ENCODE measurements at regions not wholly inside any gene's neighbourhood (a gene's known extent, or its start where the extent isn't known, plus 50 kb on each side); places are given as distances from the start of the nearest gene placed in this dataset.
"Not testable (repeated sequence)": the region's sequence is repeated elsewhere in the genome, so short reads cannot be mapped to it uniquely, and the experiment has no call there.

DNA sequence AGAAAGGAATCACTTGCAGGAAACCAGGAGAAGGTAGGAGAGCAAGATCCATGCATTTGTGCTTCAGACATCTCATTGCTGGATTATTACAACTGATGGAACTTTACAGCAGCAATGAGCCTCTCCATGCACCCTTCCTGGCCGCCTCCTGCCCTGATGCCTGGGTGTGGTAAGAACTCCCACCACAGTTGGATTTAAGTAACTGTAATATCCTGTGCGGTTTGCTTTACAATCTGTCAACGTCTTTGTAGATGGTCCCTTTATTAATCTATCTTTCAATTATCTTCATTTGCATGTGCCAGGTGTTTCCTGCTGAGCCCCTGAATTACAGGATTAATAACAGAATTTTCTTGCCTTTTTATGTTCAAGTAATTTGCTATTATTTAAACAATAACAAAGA lies 1300.5 kb upstream of the TMEM132C start:
- 62 to 72% methylated on average over 3 of the region's 3 CpGs for WGBS, 2 donors
- H3K4me3 ChIP-seq (ENCODE audit: low read depth in 1 of 2, low read length in 2 of 2), result no peak overlapping the region
- H3K36me3 ChIP-seq (ENCODE audit: control insufficient read depth in 2 of 2, insufficient read depth in 2 of 2, low read length in 1 of 2), result no peaks in the 10 kb centered on the region
- H3K4me1 ChIP-seq (ENCODE audit: control insufficient read depth in 2 of 2, insufficient read depth in 2 of 2, low read length in 1 of 2), result no peaks in the 10 kb centered on the region
- no peak overlapping the region for H3K27ac ChIP-seq (ENCODE audit: low read depth in 2 of 2, low read length in 1 of 2)
- no peaks in the 10 kb centered on the region for H3K9me3 ChIP-seq (ENCODE audit: control insufficient read depth in 2 of 2, insufficient read depth in 1 of 2, low read depth in 1 of 2, low read length in 1 of 2)
- H3K27me3 ChIP-seq (ENCODE audit: control insufficient read depth in 1 of 2, insufficient read depth in 2 of 2, low read length in 2 of 2), result no peaks in the 10 kb centered on the region

DNA sequence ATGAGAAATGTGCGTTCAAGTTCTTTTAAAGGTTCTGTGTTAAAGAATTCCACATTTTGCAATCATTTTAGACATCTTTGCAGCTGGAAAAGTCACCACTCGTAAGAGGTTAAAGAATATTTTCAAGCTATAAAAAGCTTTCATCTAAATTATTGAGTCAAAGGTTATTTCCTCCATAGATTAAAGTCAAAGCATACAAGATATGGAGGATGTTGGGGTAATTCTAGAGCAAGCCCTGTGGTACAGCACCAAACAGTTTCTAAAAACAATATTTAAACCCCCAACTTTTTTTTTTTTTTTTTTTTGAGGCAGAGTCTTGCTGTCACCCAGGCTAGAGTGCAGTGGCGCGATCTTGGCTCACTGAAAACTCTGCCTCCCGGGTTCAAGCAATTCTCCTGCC lies 1299.8 kb upstream of the TMEM132C start:
- Histone ChIP-seq H3K36me3 (ENCODE audit: control insufficient read depth in 2 of 2, insufficient read depth in 2 of 2, low read length in 1 of 2) (no peaks in the 10 kb centered on the region), H3K27ac (ENCODE audit: low read depth in 2 of 2, low read length in 1 of 2) (no peak overlapping the region), H3K27me3 (ENCODE audit: control insufficient read depth in 1 of 2, insufficient read depth in 2 of 2, low read length in 2 of 2) (no peaks in the 10 kb centered on the region), H3K4me1 (ENCODE audit: control insufficient read depth in 2 of 2, insufficient read depth in 2 of 2, low read length in 1 of 2) (no peaks in the 10 kb centered on the region), H3K9me3 (ENCODE audit: control insufficient read depth in 2 of 2, insufficient read depth in 1 of 2, low read depth in 1 of 2, low read length in 1 of 2) (no peaks in the 10 kb centered on the region), H3K4me3 (ENCODE audit: low read depth in 1 of 2, low read length in 2 of 2) (no peak overlapping the region)
- WGBS, 2 donors, result 84 to 88% methylated on average over 5 of the region's 5 CpGs

DNA sequence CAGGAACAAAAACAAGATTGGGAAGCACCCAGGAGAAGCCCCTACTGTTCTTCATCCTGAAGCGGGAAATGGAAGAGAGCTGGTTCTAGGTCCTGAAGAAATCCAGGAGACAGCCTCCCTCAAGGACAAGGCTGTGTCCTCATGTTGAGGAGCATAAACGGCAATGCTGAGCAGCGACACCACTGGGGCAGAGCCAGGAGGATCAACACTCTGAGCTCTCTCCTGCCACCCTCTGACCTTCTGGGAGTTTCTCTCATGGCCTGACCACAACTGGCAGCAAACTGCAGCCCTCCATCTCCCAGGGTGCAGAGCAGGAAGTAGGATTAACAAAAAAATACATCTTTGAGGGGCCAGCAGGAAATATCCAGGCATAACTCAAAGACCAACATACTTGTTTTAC lies 1292.2 kb upstream of the TMEM132C start:
- Histone ChIP-seq H3K9me3 (ENCODE audit: control insufficient read depth in 2 of 2, insufficient read depth in 1 of 2, low read depth in 1 of 2, low read length in 1 of 2) (peaks cover 0 to 4% of the 10 kb centered on the region in 2 donors), H3K4me3 (ENCODE audit: low read depth in 1 of 2, low read length in 2 of 2) (no peak overlapping the region), H3K27ac (ENCODE audit: low read depth in 2 of 2, low read length in 1 of 2) (no peak overlapping the region), H3K36me3 (ENCODE audit: control insufficient read depth in 2 of 2, insufficient read depth in 2 of 2, low read length in 1 of 2) (no peaks in the 10 kb centered on the region), H3K27me3 (ENCODE audit: control insufficient read depth in 1 of 2, insufficient read depth in 2 of 2, low read length in 2 of 2) (no peaks in the 10 kb centered on the region), H3K4me1 (ENCODE audit: control insufficient read depth in 2 of 2, insufficient read depth in 2 of 2, low read length in 1 of 2) (no peaks in the 10 kb centered on the region)
- WGBS, 2 donors, result 54 to 69% methylated on average over 3 of the region's 3 CpGs

DNA sequence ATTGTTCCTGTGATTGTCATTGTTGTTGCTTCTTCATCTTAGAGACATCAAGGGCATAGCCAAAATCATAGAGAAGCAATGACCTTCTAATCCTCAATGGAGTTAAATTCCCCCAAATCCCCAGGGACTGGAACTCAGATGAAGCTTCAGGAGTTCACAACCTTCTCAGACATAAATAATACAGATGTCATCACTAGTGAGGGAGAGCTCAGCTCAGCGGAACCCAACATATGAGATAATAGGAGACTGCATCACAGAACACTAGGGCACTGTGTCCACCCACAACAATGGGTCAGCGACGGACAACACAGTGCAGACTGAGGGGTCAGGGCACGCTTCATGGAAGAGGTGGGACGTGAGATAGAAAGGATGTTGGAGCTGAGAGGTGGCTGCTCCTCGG lies 1290.4 kb upstream of the TMEM132C start:
- Histone ChIP-seq H3K36me3 (ENCODE audit: control insufficient read depth in 2 of 2, insufficient read depth in 2 of 2, low read length in 1 of 2) (no peaks in the 10 kb centered on the region), H3K4me1 (ENCODE audit: control insufficient read depth in 2 of 2, insufficient read depth in 2 of 2, low read length in 1 of 2) (no peaks in the 10 kb centered on the region), H3K27me3 (ENCODE audit: control insufficient read depth in 1 of 2, insufficient read depth in 2 of 2, low read length in 2 of 2) (peaks cover 0 to 3% of the 10 kb centered on the region in 2 donors), H3K27ac (ENCODE audit: low read depth in 2 of 2, low read length in 1 of 2) (no peak overlapping the region), H3K4me3 (ENCODE audit: low read depth in 1 of 2, low read length in 2 of 2) (no peak overlapping the region), H3K9me3 (ENCODE audit: control insufficient read depth in 2 of 2, insufficient read depth in 1 of 2, low read depth in 1 of 2, low read length in 1 of 2) (peaks cover 0 to 4% of the 10 kb centered on the region in 2 donors)
- 71 to 82% methylated on average over 6 of the region's 6 CpGs for WGBS, 2 donors

DNA sequence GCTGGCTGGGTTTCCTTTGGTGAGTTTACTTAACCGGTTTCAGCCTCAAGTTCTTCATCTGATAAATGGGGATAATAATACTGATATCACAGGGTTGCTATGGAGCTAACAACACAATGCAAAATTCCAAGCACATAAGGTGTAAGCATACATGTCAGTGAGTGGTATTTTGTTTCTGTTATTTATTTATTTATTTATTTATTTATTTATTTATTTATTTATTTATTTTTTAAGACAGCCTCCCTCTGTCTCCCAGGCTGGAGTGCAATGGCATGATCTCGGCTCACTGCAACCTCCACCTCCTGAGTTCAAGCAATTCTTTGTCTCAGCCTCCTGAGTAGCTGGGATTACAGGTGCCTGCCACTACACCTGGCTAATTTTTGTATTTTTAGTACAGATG lies 1287.4 kb upstream of the TMEM132C start:
- H3K27me3 ChIP-seq (ENCODE audit: control insufficient read depth in 1 of 2, insufficient read depth in 2 of 2, low read length in 2 of 2); H3K4me3 ChIP-seq (ENCODE audit: low read depth in 1 of 2, low read length in 2 of 2); H3K4me1 ChIP-seq (ENCODE audit: control insufficient read depth in 2 of 2, insufficient read depth in 2 of 2, low read length in 1 of 2); H3K36me3 ChIP-seq (ENCODE audit: control insufficient read depth in 2 of 2, insufficient read depth in 2 of 2, low read length in 1 of 2); H3K27ac ChIP-seq (ENCODE audit: low read depth in 2 of 2, low read length in 1 of 2); H3K9me3 ChIP-seq (ENCODE audit: control insufficient read depth in 2 of 2, insufficient read depth in 1 of 2, low read depth in 1 of 2, low read length in 1 of 2): not testable (repeated sequence)
- 85 to 86% methylated on average over 2 of the region's 2 CpGs for WGBS, 2 donors

DNA sequence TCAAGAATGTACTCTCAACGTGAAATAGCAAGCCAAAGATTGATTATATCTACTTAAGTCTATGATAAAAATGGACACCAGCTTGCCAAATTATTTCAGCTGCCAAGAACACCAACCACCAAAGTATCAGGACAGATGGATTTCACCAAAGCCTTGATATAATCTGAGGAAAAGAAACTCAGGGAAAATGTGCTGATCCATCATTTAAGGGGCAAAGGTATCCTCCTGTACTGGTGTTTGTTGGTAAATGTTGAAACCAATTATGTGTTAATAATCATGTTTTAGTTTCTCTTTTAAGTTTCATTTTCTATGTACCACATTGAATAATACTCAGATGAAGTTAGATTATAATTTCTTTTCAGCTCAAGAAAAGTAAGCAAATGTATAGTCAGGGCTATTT lies 1284.3 kb upstream of the TMEM132C start:
- peaks cover 0 to 2% of the 10 kb centered on the region in 2 donors for H3K9me3 ChIP-seq (ENCODE audit: control insufficient read depth in 2 of 2, insufficient read depth in 1 of 2, low read depth in 1 of 2, low read length in 1 of 2)
- no peak overlapping the region for H3K4me3 ChIP-seq (ENCODE audit: low read depth in 1 of 2, low read length in 2 of 2)
- no peak overlapping the region for H3K27ac ChIP-seq (ENCODE audit: low read depth in 2 of 2, low read length in 1 of 2)
- no peaks in the 10 kb centered on the region for H3K4me1 ChIP-seq (ENCODE audit: control insufficient read depth in 2 of 2, insufficient read depth in 2 of 2, low read length in 1 of 2)
- H3K27me3 ChIP-seq (ENCODE audit: control insufficient read depth in 1 of 2, insufficient read depth in 2 of 2, low read length in 2 of 2), result peaks cover 0 to 3% of the 10 kb centered on the region in 2 donors
- H3K36me3 ChIP-seq (ENCODE audit: control insufficient read depth in 2 of 2, insufficient read depth in 2 of 2, low read length in 1 of 2), result no peaks in the 10 kb centered on the region
- 20 to 29% methylated on average over 1 of the region's 1 CpG for WGBS, 2 donors

DNA sequence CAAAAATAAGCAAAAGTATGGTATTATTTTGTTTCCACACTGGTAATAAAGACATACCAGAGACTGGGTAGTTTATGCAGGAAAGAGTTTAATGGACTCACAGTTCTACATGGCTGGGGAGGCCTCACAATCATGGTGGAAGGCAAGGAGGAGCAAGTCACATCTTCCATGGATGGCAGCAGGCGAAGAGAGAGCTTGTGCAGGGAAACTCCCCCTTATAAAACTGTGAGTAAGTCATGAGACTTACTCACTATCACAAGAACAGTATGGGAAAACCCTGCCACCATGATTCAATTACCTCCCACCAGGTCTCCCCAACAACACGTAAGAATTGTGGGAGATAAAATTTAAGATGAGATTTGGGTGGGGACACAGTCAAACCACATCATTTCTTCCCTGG lies 1283.2 kb upstream of the TMEM132C start:
- H3K9me3 ChIP-seq (ENCODE audit: control insufficient read depth in 2 of 2, insufficient read depth in 1 of 2, low read depth in 1 of 2, low read length in 1 of 2); H3K4me3 ChIP-seq (ENCODE audit: low read depth in 1 of 2, low read length in 2 of 2); H3K36me3 ChIP-seq (ENCODE audit: control insufficient read depth in 2 of 2, insufficient read depth in 2 of 2, low read length in 1 of 2); H3K27ac ChIP-seq (ENCODE audit: low read depth in 2 of 2, low read length in 1 of 2); H3K27me3 ChIP-seq (ENCODE audit: control insufficient read depth in 1 of 2, insufficient read depth in 2 of 2, low read length in 2 of 2); H3K4me1 ChIP-seq (ENCODE audit: control insufficient read depth in 2 of 2, insufficient read depth in 2 of 2, low read length in 1 of 2): not testable (repeated sequence)
- WGBS, 2 donors, result 72 to 76% methylated on average over 2 of the region's 2 CpGs

DNA sequence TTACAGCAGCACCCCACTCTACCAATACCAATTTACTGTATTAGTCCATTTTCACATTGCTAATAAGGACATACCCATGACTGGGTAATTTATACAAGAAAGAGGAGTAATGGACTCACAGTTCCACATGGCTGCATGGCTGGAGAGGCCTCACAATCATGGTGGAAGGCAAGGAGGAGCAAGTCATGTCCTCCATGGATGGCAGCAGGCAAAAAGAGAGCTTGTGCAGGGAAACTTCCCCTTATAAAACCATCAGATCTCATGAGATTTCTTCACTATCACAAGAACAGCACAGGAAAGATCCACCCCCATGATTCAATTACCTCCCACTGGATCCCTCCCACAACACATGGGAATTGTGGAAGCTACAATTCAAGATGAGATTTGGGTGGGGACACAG lies 1281.3 kb upstream of the TMEM132C start:
- not testable (repeated sequence) for H3K9me3 ChIP-seq (ENCODE audit: control insufficient read depth in 2 of 2, insufficient read depth in 1 of 2, low read depth in 1 of 2, low read length in 1 of 2); H3K36me3 ChIP-seq (ENCODE audit: control insufficient read depth in 2 of 2, insufficient read depth in 2 of 2, low read length in 1 of 2); H3K27ac ChIP-seq (ENCODE audit: low read depth in 2 of 2, low read length in 1 of 2); H3K4me3 ChIP-seq (ENCODE audit: low read depth in 1 of 2, low read length in 2 of 2); H3K27me3 ChIP-seq (ENCODE audit: control insufficient read depth in 1 of 2, insufficient read depth in 2 of 2, low read length in 2 of 2); H3K4me1 ChIP-seq (ENCODE audit: control insufficient read depth in 2 of 2, insufficient read depth in 2 of 2, low read length in 1 of 2)

DNA sequence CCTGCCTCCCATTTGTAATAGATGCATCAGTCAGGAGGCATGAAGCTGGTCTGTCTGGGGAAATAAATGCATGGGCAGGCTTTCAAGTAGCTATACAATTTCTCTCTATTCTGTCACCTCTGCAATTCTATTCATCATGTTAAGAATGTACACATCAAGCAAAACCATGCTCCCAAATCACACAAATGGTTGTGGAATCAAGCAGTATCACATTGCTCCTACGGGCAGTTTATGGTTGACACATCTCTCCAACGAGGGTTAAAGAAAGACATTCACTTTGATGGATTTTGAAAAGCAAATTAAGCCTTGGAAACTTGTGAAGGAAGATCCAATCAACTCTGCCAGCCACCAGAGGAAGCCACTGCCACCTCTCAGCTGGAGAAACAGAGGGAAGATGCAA lies 1277.4 kb upstream of the TMEM132C start:
- Histone ChIP-seq H3K9me3 (ENCODE audit: control insufficient read depth in 2 of 2, insufficient read depth in 1 of 2, low read depth in 1 of 2, low read length in 1 of 2) (peaks cover 0 to 3% of the 10 kb centered on the region in 2 donors), H3K27ac (ENCODE audit: low read depth in 2 of 2, low read length in 1 of 2) (no peak overlapping the region), H3K4me3 (ENCODE audit: low read depth in 1 of 2, low read length in 2 of 2) (no peak overlapping the region), H3K4me1 (ENCODE audit: control insufficient read depth in 2 of 2, insufficient read depth in 2 of 2, low read length in 1 of 2) (no peaks in the 10 kb centered on the region), H3K27me3 (ENCODE audit: control insufficient read depth in 1 of 2, insufficient read depth in 2 of 2, low read length in 2 of 2) (no peaks in the 10 kb centered on the region), H3K36me3 (ENCODE audit: control insufficient read depth in 2 of 2, insufficient read depth in 2 of 2, low read length in 1 of 2) (no peaks in the 10 kb centered on the region)
- WGBS, 2 donors, result 53 to 55% methylated on average over 2 of the region's 2 CpGs

DNA sequence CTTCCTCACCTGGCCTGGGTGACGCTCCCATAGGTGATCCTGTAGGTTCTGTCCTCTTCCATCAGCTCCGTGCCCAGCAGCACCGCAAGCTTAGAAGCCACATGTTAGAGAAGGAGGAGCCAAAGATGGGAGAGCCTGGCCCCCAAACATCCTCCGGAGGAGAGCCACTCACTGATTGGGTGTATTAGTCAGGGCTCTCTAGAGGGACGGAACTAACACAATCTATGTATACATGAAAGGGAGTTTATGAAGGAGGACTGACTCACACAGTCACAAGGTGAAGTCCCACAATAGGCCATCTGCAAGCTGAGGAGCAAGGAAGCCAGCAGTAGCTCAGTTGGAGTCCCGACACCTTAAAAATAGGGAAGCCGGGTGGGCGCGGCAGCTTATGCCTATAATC lies 1273.1 kb upstream of the TMEM132C start:
- Histone ChIP-seq H3K27ac (ENCODE audit: low read depth in 2 of 2, low read length in 1 of 2) (no peak overlapping the region), H3K36me3 (ENCODE audit: control insufficient read depth in 2 of 2, insufficient read depth in 2 of 2, low read length in 1 of 2) (no peaks in the 10 kb centered on the region), H3K4me3 (ENCODE audit: low read depth in 1 of 2, low read length in 2 of 2) (no peak overlapping the region), H3K4me1 (ENCODE audit: control insufficient read depth in 2 of 2, insufficient read depth in 2 of 2, low read length in 1 of 2) (no peaks in the 10 kb centered on the region), H3K27me3 (ENCODE audit: control insufficient read depth in 1 of 2, insufficient read depth in 2 of 2, low read length in 2 of 2) (no peaks in the 10 kb centered on the region), H3K9me3 (ENCODE audit: control insufficient read depth in 2 of 2, insufficient read depth in 1 of 2, low read depth in 1 of 2, low read length in 1 of 2) (peaks cover 0 to 3% of the 10 kb centered on the region in 2 donors)
- WGBS, 2 donors, result 91% methylated on average over 9 of the region's 9 CpGs
